Large intestine (tissue), 3 donors: ENCODE measurements at regions not wholly inside any gene's neighbourhood (a gene's known extent, or its start where the extent isn't known, plus 50 kb on each side); places are given as distances from the start of the nearest gene placed in this dataset.

ENCODE experiments used
- DNase-seq, 2 donors: peaks; one replicate each; pipeline versions ENCODE4 v3.0.0 to v3.0.0-alpha.2; 2013
- H3K27ac ChIP-seq: one replicate; pipeline ENCODE4 v1.5.1; 2013; ENCODE audit warnings: low read length
- H3K27me3 ChIP-seq: 2 replicates; pipeline ENCODE4 v1.6.1; 2013; ENCODE audit warnings: low read length; ENCODE audit not compliant: control insufficient read depth, insufficient read depth
- H3K36me3 ChIP-seq: 2 replicates; pipeline ENCODE4 v1.6.1; 2013; ENCODE audit warnings: low read length; ENCODE audit not compliant: control insufficient read depth, insufficient read depth
- H3K4me1 ChIP-seq: one replicate; pipeline ENCODE4 v1.6.1; 2013; ENCODE audit warnings: low read length; ENCODE audit not compliant: control insufficient read depth, insufficient read depth
- H3K4me3 ChIP-seq: one replicate; pipeline ENCODE4 v1.5.1; 2013; ENCODE audit warnings: low read length
- H3K9me3 ChIP-seq: one replicate; pipeline ENCODE4 v1.6.1; 2013; ENCODE audit warnings: mild to moderate bottlenecking, low read depth, low read length, moderate library complexity; ENCODE audit not compliant: control insufficient read depth
- WGBS: methylation state at CpG from one replicate; pipeline ENCODE4 v1.1.5; 2013; ENCODE audit warnings: low lambda C conversion rate; ENCODE audit not compliant: insufficient coverage; 5-methylcytosine and 5-hydroxymethylcytosine counted together

DNA sequence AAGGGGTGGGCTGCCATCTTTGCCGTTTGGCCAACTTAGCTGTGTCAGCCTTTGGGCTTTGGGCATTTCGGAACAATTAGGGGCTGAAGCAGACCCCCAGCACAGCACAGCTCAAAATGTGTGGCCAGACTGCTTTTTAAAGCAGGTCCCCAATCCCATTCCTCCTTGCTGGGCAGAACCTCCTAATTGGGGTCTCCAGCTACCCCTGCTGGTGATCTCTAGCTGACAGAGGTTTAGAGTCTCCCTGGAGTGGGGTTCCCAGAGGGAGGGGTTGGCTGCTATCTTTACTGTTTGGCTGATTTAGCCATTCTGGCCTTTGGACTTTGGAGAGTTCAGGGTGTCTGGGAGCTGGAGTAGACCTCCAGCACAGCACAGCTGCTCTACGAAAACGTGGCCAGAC lies 71.5 kb upstream of the LHCGR start:
- Histone ChIP-seq H3K9me3 (peaks cover 2% of the 10 kb centered on the region), H3K4me3 (no peak overlapping the region), H3K27me3 (no peaks in the 10 kb centered on the region), H3K4me1 (no peaks in the 10 kb centered on the region), H3K27ac (no peak overlapping the region), H3K36me3 (no peaks in the 10 kb centered on the region)
- DNase-seq: no peak
- no CpG with 5 or more reads among the region's 4 CpGs for WGBS

DNA sequence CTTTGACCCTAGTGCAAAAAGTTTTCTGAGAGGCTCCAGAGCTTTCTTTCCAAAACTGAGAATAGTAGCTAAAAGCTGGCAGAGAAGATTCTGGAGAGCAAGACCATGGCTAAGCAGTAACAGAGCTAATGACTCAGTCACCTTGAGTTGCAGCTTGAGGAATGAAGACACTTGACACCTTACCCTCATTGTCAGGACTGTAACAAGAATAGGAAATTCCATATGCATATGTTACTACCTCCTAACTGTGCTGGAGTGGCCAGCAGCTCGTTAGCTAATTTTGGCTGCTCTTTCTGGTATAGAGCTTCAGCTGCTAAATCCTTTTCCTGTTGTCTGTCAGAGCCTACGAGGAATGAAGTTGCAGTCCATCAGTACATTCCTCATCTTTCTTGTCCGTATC lies 68.6 kb upstream of the LHCGR start:
- DNase-seq: no peak
- no peaks in the 10 kb centered on the region for H3K36me3 ChIP-seq
- H3K27me3 ChIP-seq: no peaks in the 10 kb centered on the region
- no peaks in the 10 kb centered on the region for H3K4me1 ChIP-seq
- peaks cover 2% of the 10 kb centered on the region for H3K9me3 ChIP-seq
- WGBS: no CpG with 5 or more reads among the region's 3 CpGs
- H3K4me3 ChIP-seq: no peak overlapping the region
- H3K27ac ChIP-seq: no peak overlapping the region

DNA sequence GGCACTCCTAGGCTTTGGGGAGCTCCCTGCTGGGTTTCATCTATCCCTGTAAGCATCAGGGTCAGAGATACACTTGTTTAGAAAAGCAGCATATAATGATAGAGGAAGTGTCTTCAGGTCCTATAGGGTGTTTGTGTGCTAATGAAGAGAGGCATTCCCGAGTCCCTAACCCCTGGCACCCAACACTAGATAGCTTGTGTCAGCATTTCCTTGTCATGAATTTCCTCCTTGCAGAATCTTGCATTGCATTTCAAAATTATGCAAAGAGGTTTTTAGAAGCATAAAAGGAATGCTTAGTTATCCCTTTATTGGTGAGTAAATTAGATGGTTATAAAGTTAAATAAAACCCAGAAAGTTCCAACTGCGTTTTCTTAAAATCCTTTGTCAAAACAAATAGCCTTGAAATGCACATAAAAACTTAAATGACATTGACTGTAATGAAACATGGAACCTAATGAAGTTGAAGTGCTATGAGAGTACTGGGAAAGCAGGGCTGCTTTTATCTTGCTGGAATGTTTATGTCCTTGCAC lies 63.7 kb upstream of the LHCGR start:
- no peaks in the 10 kb centered on the region for H3K36me3 ChIP-seq

DNA sequence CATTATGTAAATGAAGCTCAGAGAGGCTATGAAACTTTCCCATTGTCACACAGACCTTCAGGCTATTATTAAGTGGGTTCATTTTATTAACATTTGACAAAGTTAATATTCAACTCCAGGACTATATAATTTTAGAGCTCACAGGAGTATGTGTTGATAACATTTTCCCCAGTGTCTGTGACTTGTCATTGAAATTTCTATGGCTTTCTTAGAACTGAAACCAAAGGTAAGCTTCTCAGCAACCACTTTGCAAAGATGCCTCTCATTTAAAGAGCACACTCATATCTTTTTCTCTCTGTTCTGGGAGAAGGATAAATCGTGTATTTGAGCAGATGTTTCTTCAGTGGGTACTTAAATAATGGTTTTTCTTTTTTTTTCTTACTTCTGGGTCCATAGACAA lies 61.8 kb upstream of the LHCGR start:
- WGBS: 20% methylated on average over 1 of the region's 1 CpG
- Histone ChIP-seq H3K4me1 (peaks cover 14% of the 10 kb centered on the region), H3K27me3 (no peaks in the 10 kb centered on the region), H3K4me3 (no peak overlapping the region), H3K36me3 (no peaks in the 10 kb centered on the region), H3K9me3 (peaks cover 2% of the 10 kb centered on the region), H3K27ac (peak overlapping the region; percentile 67)
- peak; percentile 21 to 68 for DNase-seq

More for the DNA sequence above, 63.7 kb upstream of the LHCGR start:
- Histone ChIP-seq H3K4me1 (peaks cover 13% of the 10 kb centered on the region), H3K27me3 (no peaks in the 10 kb centered on the region), H3K27ac (no peak overlapping the region), H3K4me3 (no peak overlapping the region), H3K9me3 (peaks cover 2% of the 10 kb centered on the region)
- 60% methylated on average over 1 of the region's 2 CpGs for WGBS
- DNase-seq: no peak

DNA sequence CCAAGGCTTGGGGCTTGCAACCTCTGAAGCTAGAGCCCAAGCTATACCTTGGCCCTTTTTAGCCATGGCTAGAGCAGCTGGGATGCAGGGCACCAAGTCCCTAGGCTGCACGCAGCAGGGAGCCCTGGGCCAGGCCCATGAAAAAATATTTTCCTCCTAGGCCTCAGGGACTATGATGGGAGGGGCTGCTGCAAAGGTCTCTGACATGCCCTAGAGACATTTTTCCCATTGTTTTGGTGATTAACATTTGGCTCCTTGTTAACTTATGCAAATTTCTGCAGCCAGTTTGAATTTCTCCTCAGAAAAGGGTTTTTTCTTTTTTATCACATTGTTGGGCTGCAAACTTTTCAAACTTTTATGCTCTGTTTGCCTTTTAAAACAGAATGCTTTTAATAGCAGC lies 56.9 kb upstream of the LHCGR start:
- Histone ChIP-seq H3K9me3 (no peaks in the 10 kb centered on the region), H3K36me3 (no peaks in the 10 kb centered on the region), H3K4me1 (peaks cover 13% of the 10 kb centered on the region), H3K27me3 (no peaks in the 10 kb centered on the region), H3K27ac (no peak overlapping the region), H3K4me3 (no peak overlapping the region)
- DNase-seq: no peak
- no CpG with 5 or more reads among the region's 1 CpG for WGBS

DNA sequence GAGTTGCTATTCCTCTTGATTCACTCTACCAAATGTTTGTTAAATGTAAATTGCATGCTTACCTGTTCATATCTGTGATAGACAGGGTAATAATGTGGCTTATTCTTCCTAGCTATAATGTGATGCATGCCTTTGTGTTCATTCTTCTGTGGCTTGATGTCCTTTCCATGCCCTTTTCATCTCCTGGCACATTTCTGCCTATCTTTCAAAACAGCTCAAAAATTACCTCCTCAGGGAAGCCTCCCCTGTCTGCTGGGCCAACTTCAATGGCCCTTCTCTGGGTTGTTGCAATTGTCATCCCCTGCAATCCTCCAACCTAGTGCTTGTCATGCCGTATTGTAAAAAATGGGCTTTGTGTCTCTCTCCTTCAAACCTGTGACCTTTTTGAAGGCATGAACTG lies 52.8 kb upstream of the LHCGR start:
- Histone ChIP-seq H3K9me3 (no peaks in the 10 kb centered on the region), H3K36me3 (no peaks in the 10 kb centered on the region), H3K27ac (no peak overlapping the region), H3K27me3 (no peaks in the 10 kb centered on the region), H3K4me3 (no peak overlapping the region), H3K4me1 (peaks cover 8% of the 10 kb centered on the region)
- WGBS: no CpG with 5 or more reads among the region's 1 CpG
- no peak for DNase-seq
